ENCODE measurements at regions not wholly inside any gene's neighbourhood (a gene's known extent, or its start where the extent isn't known, plus 50 kb on each side); places are given as distances from the start of the nearest gene placed in this dataset.

GRCh38 chr5:173792781-173793547 lies 95.2 kb upstream of the CPEB4 start:
- POLR2A ChIA-PET (ENCODE audit: unreplicated experiment): no interaction called here
- H3K27me3 ChIP-seq (ENCODE audit: control insufficient read depth, insufficient read depth, low read length): no peaks in the 10 kb centered on the region
- H2AFZ ChIP-seq (replicated peaks; ENCODE audit: low read length, poor library complexity): no peak overlapping the region
- CTCF ChIA-PET: no interaction called here
- no peak overlapping the region for H2BK5ac ChIP-seq (ENCODE audit: low read depth, low read length, poor library complexity, severe bottlenecking)
- H3K14ac ChIP-seq (replicated peaks; ENCODE audit: low read depth, low read length): no peak overlapping the region
- DNase-seq (no peak), ATAC-seq (ENCODE audit: low read depth) (no peak)
- H3K4ac ChIP-seq (ENCODE audit: low read depth, low read length): no peak overlapping the region
- H4K20me1 ChIP-seq (ENCODE audit: insufficient read depth, low read length): no peaks in the 10 kb centered on the region
- no peak overlapping the region for H2BK120ac ChIP-seq (ENCODE audit: low read depth, low read length)
- no peak overlapping the region for H2BK15ac ChIP-seq (ENCODE audit: low read depth, low read length)
- TF ChIP-seq CHD1 (IDR thresholded peaks at IDR 0.05; ENCODE audit: low read depth, low read length) (no peak), FOS (IDR thresholded peaks at IDR 0.05; ENCODE audit: low read depth, low read length) (no peak), MAZ (IDR thresholded peaks at IDR 0.05; ENCODE audit: borderline replicate concordance, low read depth, low read length) (no peak), POLR2A (IDR thresholded peaks at IDR 0.05; ENCODE audit: low read depth, low read length) (no peak), RAD21 (IDR thresholded peaks at IDR 0.05; ENCODE audit: low read length) (no peak), USF2 (IDR thresholded peaks at IDR 0.05; ENCODE audit: low read depth, low read length) (no peak), CEBPB (IDR thresholded peaks at IDR 0.05; ENCODE audit: low read depth, low read length) (no peak), NFE2L2 (IDR thresholded peaks at IDR 0.05; ENCODE audit: low read depth, low read length) (no peak), BHLHE40 (IDR thresholded peaks at IDR 0.05; ENCODE audit: low read depth, low read length) (no peak), MAFK (IDR thresholded peaks at IDR 0.05; ENCODE audit: low read depth, low read length) (no peak), SMC3 (IDR thresholded peaks at IDR 0.05; ENCODE audit: low read depth, low read length) (no peak), MXI1 (IDR thresholded peaks at IDR 0.05; ENCODE audit: borderline replicate concordance, low read depth, low read length) (no peak), RCOR1 (IDR thresholded peaks at IDR 0.05; ENCODE audit: insufficient replicate concordance, low read length) (no peak), RFX5 (IDR thresholded peaks at IDR 0.05; ENCODE audit: low read depth, low read length) (no peak), ELK1 (IDR thresholded peaks at IDR 0.05; ENCODE audit: borderline replicate concordance, low read depth, low read length) (no peak)
- TF ChIP-seq, protein P1, sequence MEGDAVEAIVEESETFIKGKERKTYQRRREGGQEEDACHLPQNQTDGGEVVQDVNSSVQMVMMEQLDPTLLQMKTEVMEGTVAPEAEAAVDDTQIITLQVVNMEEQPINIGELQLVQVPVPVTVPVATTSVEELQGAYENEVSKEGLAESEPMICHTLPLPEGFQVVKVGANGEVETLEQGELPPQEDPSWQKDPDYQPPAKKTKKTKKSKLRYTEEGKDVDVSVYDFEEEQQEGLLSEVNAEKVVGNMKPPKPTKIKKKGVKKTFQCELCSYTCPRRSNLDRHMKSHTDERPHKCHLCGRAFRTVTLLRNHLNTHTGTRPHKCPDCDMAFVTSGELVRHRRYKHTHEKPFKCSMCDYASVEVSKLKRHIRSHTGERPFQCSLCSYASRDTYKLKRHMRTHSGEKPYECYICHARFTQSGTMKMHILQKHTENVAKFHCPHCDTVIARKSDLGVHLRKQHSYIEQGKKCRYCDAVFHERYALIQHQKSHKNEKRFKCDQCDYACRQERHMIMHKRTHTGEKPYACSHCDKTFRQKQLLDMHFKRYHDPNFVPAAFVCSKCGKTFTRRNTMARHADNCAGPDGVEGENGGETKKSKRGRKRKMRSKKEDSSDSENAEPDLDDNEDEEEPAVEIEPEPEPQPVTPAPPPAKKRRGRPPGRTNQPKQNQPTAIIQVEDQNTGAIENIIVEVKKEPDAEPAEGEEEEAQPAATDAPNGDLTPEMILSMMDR (conservative IDR thresholded peaks at IDR 0.05; ENCODE audit: low read depth, low read length): no peak
- no peak overlapping the region for H2AK9ac ChIP-seq (replicated peaks; ENCODE audit: low read depth, low read length, poor library complexity)
- no peak overlapping the region for H3K56ac ChIP-seq (ENCODE audit: extremely low read depth, insufficient read depth, low read length)
- H2AK5ac ChIP-seq (ENCODE audit: low read depth, low read length): no peak overlapping the region
- no peak overlapping the region for H2BK20ac ChIP-seq (ENCODE audit: low read depth, low read length)
- H3K4me1 ChIP-seq (ENCODE audit: control insufficient read depth, insufficient read depth, low read length): peaks cover 10% of the 10 kb centered on the region
- H3K36me3 ChIP-seq (ENCODE audit: control insufficient read depth, insufficient read depth, low read length): no peaks in the 10 kb centered on the region
- peaks cover 7% of the 10 kb centered on the region; the same call in 1 of the 2 replicates for H3K9me1 ChIP-seq (ENCODE audit: insufficient read depth, low read length)
- intact Hi-C loops (cut with micrococcal nuclease) (no loop called here), in situ Hi-C loops (cut with MboI; ENCODE audit: low sequenced_read_pairs) (no loop called here), dilution Hi-C loops (cut with HindIII; ENCODE audit: low sequenced_read_pairs, unreplicated experiment) (no loop called here)
- no peak overlapping the region for H3K4me3 ChIP-seq (ENCODE audit: insufficient read depth, low read depth, low read length)
- H3K27ac ChIP-seq (ENCODE audit: insufficient read depth, low read length): no peak overlapping the region
- H3K23ac ChIP-seq (ENCODE audit: low read depth, low read length): no peak overlapping the region
- H4K91ac ChIP-seq (ENCODE audit: insufficient read depth, low read depth, low read length): no peak overlapping the region
- H4K5ac ChIP-seq (ENCODE audit: low read depth, low read length): no peak overlapping the region
- WGBS, 2 experiments (ENCODE audit: extremely low coverage in 2 of 2, insufficient read length in 1 of 2): 81% methylated on average over 3 of the region's 7 CpGs; no CpG with 5 or more reads in 1 of the 2 experiments
- no TSS peak for BruUV-seq (replicated peaks)
- no peak overlapping the region for H3K4me2 ChIP-seq (ENCODE audit: low read depth, low read length)
- H3K9me3 ChIP-seq (ENCODE audit: control insufficient read depth, insufficient read depth, low read length): no peaks in the 10 kb centered on the region
- no peak overlapping the region for H3K18ac ChIP-seq (ENCODE audit: low read depth, low read length)
- no peaks in the 10 kb centered on the region for H3K79me1 ChIP-seq (ENCODE audit: low read depth in 1 of 2, low read length in 2 of 2)
- no peak overlapping the region for H4K8ac ChIP-seq (ENCODE audit: low read depth in 2 of 2, low read length in 2 of 2)
- no peak overlapping the region for H3K9ac ChIP-seq (ENCODE audit: low read depth, low read length)
